OCI-LY7 (cell line): ENCODE measurements at regions not wholly inside any gene's neighbourhood (a gene's known extent, or its start where the extent isn't known, plus 50 kb on each side); places are given as distances from the start of the nearest gene placed in this dataset.

Experiments used
- BruUV-seq: library from RNA; stranded (reverse); fragments of 400-500 nt; replicated peaks from 2 replicates; lab custom pipeline; 2021; lab: Mats Ljungman, UMichigan
- CTCF ChIA-PET: fragments of 300-600 bp; sonication (Branson Sonifier 250); formaldehyde crosslinking; loops from one replicate; lab custom pipeline; 2022; ENCODE audit warnings: antibody characterized with exemption; ENCODE audit not compliant: unreplicated experiment; lab: Charles Lee
- POLR2A ChIA-PET: fragments of 300-600 bp; sonication (Branson Sonifier 250); formaldehyde crosslinking; loops from one replicate; lab custom pipeline; 2022; ENCODE audit warnings: antibody characterized with exemption; lab: Charles Lee
- DNase-seq: peaks from one replicate; pipeline ENCODE4 v3.0.0-alpha.2; 2015; ENCODE audit warnings: low spot score
- H2AFZ ChIP-seq: fragments of 200-600 bp; sonication (generic), shearing (Covaris generic); 2 replicates; pipeline ENCODE4 v1.6.1; 2014; ENCODE audit warnings: mild to moderate bottlenecking, antibody characterized with exemption, low read length, moderate library complexity
- H3K27ac ChIP-seq: fragments of 200-600 bp; sonication (generic); 2 replicates; pipeline ENCODE4 v1.5.1; 2014; ENCODE audit warnings: mixed run types, low read depth, mild to moderate bottlenecking, moderate library complexity, low read length, inconsistent platforms; ENCODE audit not compliant: poor library complexity, severe bottlenecking
- H3K36me3 ChIP-seq: fragments of 200-600 bp; sonication (generic); 2 replicates; pipeline ENCODE4 v1.6.1; 2014; ENCODE audit warnings: mild to moderate bottlenecking, antibody characterized with exemption, low read length, moderate library complexity, mixed read lengths; ENCODE audit not compliant: insufficient read depth
- H3K4me1 ChIP-seq: fragments of 200-600 bp; sonication (generic); 2 replicates; pipeline ENCODE4 v1.5.1; 2014; ENCODE audit warnings: mild to moderate bottlenecking, low read length; ENCODE audit not compliant: insufficient read depth, poor library complexity, severe bottlenecking
- H3K4me2 ChIP-seq: fragments of 200-600 bp; sonication (generic); 2 replicates; pipeline ENCODE4 v1.6.1; 2014; ENCODE audit warnings: mild to moderate bottlenecking, low read length
- H3K4me3 ChIP-seq: fragments of 200-600 bp; sonication (generic); 2 replicates; pipeline ENCODE4 v1.5.1; 2014; ENCODE audit warnings: mild to moderate bottlenecking, low read depth, low read length; ENCODE audit not compliant: poor library complexity, severe bottlenecking
- H3K79me2 ChIP-seq: fragments of 200-600 bp; sonication (generic); 2 replicates; pipeline ENCODE4 v1.6.1; 2016; ENCODE audit warnings: low read depth, mild to moderate bottlenecking, low read length, moderate library complexity, mixed read lengths; ENCODE audit not compliant: insufficient read depth
- H3K9me2 ChIP-seq: fragments of 200-600 bp; sonication (generic); 2 replicates; pipeline ENCODE4 v1.6.1; 2016; ENCODE audit warnings: mild to moderate bottlenecking, low read length, mixed read lengths; ENCODE audit not compliant: insufficient read depth
- H3K9me3 ChIP-seq: fragments of 200-600 bp; sonication (generic); 2 replicates; pipeline ENCODE4 v1.6.1; 2014; ENCODE audit warnings: mild to moderate bottlenecking, mixed run types, low read length, mixed read lengths
- H4K20me1 ChIP-seq: fragments of 200-600 bp; sonication (generic); 2 replicates; pipeline ENCODE4 v1.6.1; 2014; ENCODE audit warnings: mild to moderate bottlenecking, antibody characterized with exemption, low read length, moderate library complexity, mixed read lengths; ENCODE audit not compliant: insufficient read depth
- CTCF ChIP-seq: fragments of 200-600 bp; sonication (generic); conservative IDR thresholded peaks from 2 replicates; pipeline ENCODE4 v1.5.1; 2014; ENCODE audit warnings: mild to moderate bottlenecking, antibody characterized with exemption, low read length, moderate library complexity, mixed read lengths
- EZH2phosphoT487 ChIP-seq: fragments of 200-600 bp; sonication (generic); IDR thresholded peaks from 2 replicates; pipeline ENCODE4 v1.6.1; 2018; ENCODE audit warnings: low read depth, borderline replicate concordance, mild to moderate bottlenecking, mixed run types, antibody characterized with exemption, low read length, moderate library complexity, mixed read lengths
- intact Hi-C: fragments of 100-400 bp; cut with micrococcal nuclease; formaldehyde crosslinking; loops from one replicate; pipeline ENCODE4 v1.10.0; 2022; ENCODE audit not compliant: unreplicated experiment

DNA sequence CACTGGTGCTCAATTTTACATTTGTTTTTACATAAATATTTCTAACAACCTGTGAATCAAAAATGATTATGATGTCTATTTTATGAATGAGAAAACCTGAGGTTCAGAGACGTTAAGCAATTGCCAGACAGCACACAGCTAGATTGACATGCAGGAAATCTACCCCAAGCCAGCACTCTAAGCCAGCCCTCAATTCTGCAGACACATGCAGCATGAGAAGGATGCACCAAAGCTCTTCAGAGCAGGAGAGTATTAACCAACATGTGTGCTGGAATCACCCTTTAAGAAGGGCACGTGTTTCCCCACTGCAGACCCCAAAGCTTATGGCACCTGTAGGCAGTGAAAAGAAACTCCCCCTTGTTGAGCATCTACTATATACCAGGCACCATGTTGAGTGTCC lies 126.1 kb upstream of the ARHGEF3 start:
- intact Hi-C loops = no loop called here
- ChIA-PET POLR2A (interaction anchor here (0.9 to 1.3 kb wide), 4 partner anchors 13 to 247 kb away, joined by 3 to 6 read pairs (median 4); no protein-coding TSS in a partner anchor), CTCF (no interaction called here)
- Histone ChIP-seq H3K9me2 (no peaks in the 10 kb centered on the region), H3K79me2 (peaks cover 3% of the 10 kb centered on the region; the same call in 1 of the 2 replicates), H3K4me2 (0 out of 2 replicates have a peak overlapping the region, but pooled peaks have one; percentile 53), H3K36me3 (no peaks in the 10 kb centered on the region), H3K9me3 (no peaks in the 10 kb centered on the region; the same call in 1 of the 2 replicates), H3K4me1 (peaks cover 65% of the 10 kb centered on the region), H3K4me3 (no peak overlapping the region), H3K27ac (no peak overlapping the region), H2AFZ (no peak overlapping the region), H4K20me1 (no peaks in the 10 kb centered on the region)
- BruUV-seq = no TSS peak
- DNase-seq = no peak
- no peak for TF ChIP-seq EZH2phosphoT487
- no peak for TF ChIP-seq CTCF

DNA sequence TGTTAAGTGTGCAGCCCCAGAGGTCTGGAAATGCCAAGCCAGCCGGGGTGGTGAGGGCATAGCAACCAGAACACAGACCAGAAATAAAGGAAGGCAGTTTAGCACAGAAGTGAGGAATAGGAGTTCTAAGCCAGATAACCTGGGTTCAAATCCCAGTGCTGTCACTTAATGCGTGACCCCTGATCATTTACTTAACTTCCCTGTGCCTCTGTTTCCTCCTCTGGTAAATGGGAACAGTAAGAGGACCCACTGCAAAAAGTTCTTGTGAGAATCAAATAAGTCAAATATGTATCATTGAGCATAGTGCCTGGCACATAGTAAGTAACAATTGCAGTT lies 125.2 kb upstream of the ARHGEF3 start:
- Histone ChIP-seq H3K9me2 (no peaks in the 10 kb centered on the region), H3K4me2 (no peak overlapping the region), H3K79me2 (peaks cover 3% of the 10 kb centered on the region; the same call in 1 of the 2 replicates), H3K4me3 (no peak overlapping the region), H2AFZ (no peak overlapping the region), H4K20me1 (no peaks in the 10 kb centered on the region), H3K36me3 (no peaks in the 10 kb centered on the region), H3K9me3 (no peaks in the 10 kb centered on the region), H3K27ac (no peak overlapping the region), H3K4me1 (peaks cover 74% of the 10 kb centered on the region)
- no TSS peak for BruUV-seq
- TF ChIP-seq EZH2phosphoT487 (no peak), CTCF (no peak)
- no peak for DNase-seq
- intact Hi-C loops = no loop called here
- CTCF ChIA-PET = no interaction called here
- POLR2A ChIA-PET = interaction anchor here (0.6 to 0.9 kb wide), 5 partner anchors 14 to 78 kb away, joined by 3 to 7 read pairs (median 3); no protein-coding TSS in a partner anchor

DNA sequence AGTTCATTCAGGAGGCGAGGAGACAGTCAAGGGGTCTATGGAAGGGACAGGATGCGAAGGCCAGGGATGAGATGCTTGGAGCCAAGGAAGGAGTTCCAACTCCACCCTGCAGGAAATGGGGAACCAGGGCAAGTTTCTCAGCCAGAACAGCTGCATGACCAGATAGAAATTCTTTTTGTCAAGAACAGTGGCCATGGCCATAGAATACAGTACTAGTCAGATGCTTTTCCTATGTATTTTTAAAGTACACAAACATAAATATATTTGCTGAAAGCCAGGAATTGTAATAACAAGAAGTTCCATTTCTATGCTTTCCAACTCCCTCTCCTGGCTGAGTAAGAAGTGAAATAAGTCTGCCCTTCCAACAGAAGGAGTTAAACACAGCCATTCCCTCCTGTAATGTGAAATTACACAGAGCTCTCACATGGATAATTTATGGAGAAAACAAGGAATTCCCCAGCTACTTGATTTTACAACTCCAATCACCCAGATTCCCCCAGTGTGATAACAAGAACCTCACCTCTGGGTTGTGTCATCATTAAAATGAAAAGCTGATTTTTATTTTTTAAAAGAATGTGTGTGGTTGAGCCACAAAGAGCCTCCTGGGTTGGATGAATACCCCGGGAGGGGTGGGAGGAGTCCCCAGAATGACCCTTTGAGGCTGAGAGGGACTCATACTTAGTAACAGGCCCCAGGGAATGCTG lies 124.6 kb upstream of the ARHGEF3 start:
- H2AFZ ChIP-seq = no peak overlapping the region

More for the DNA sequence above, 124.6 kb upstream of the ARHGEF3 start:
- no peak overlapping the region for H3K27ac ChIP-seq
- no peaks in the 10 kb centered on the region for H4K20me1 ChIP-seq
- no peaks in the 10 kb centered on the region for H3K9me3 ChIP-seq
- no peak overlapping the region for H3K4me3 ChIP-seq
- intact Hi-C loops = no loop called here
- ChIA-PET CTCF (interaction anchor here (1.6 kb wide), 1 partner anchor 63 kb away, joined by 4 read pairs; no protein-coding TSS in a partner anchor), POLR2A (interaction anchor here (0.6 to 1.6 kb wide), 6 partner anchors 12 to 77 kb away, joined by 3 to 7 read pairs (median 3); no protein-coding TSS in a partner anchor)
- BruUV-seq = no TSS peak
- H3K36me3 ChIP-seq = no peaks in the 10 kb centered on the region
- no peaks in the 10 kb centered on the region for H3K9me2 ChIP-seq
- DNase-seq = no peak
- peaks cover 3% of the 10 kb centered on the region; the same call in 1 of the 2 replicates for H3K79me2 ChIP-seq
- no peak overlapping the region for H3K4me2 ChIP-seq
- TF ChIP-seq EZH2phosphoT487 (no peak), CTCF (no peak)
- peaks cover 79% of the 10 kb centered on the region for H3K4me1 ChIP-seq
